Stomach (tissue), 8 donors: ENCODE measurements at regions not wholly inside any gene's neighbourhood (a gene's known extent, or its start where the extent isn't known, plus 50 kb on each side); places are given as distances from the start of the nearest gene placed in this dataset.

Experiments
- DNase-seq, 2 donors: peaks; one replicate each; pipeline versions ENCODE4 v3.0.0 to v3.0.0-alpha.2; 2013 to 2019
- H3K27ac ChIP-seq, 5 donors: fragments of 200-600 bp in 4 of 5; sonication (generic) in 4 of 5; one replicate each; pipeline ENCODE4 v1.5.1; 2013 to 2019; ENCODE audit warnings: mild to moderate bottlenecking in 1 of 5, moderate library complexity in 1 of 5
- H3K27me3 ChIP-seq, 3 donors: fragments of 200-600 bp; sonication (generic); one replicate each; pipeline ENCODE4 v1.5.1; 2017 to 2019; ENCODE audit warnings: mixed run types in 1 of 3
- H3K36me3 ChIP-seq, 4 donors: fragments of 200-600 bp; sonication (generic); 1 replicate in 3 of 4; 2 replicates in 1 of 4; pipeline ENCODE4 v1.5.1; 2016 to 2019
- H3K4me1 ChIP-seq, 4 donors: fragments of 200-600 bp; sonication (generic); one replicate each; pipeline ENCODE4 v1.5.1; 2016 to 2019
- H3K4me3 ChIP-seq, 4 donors: fragments of 200-600 bp; sonication (generic) in 3 of 4; one replicate each; pipeline ENCODE4 v1.5.1; 2016 to 2019; ENCODE audit warnings: mild to moderate bottlenecking in 1 of 4
- H3K9me3 ChIP-seq, 4 donors: fragments of 200-600 bp; sonication (generic); one replicate each; pipeline ENCODE4 v1.5.1; 2016 to 2019
- EP300 ChIP-seq: sonication (generic); formaldehyde crosslinking; IDR thresholded peaks from one replicate; pipeline ENCODE4 v1.6.1; 2017; ENCODE audit warnings: antibody characterized with exemption
- POLR2A ChIP-seq, 4 donors: fragments of 450-650 bp; IDR thresholded peaks; one replicate each; pipeline ENCODE4 v1.6.1; 2016; ENCODE audit warnings: antibody characterized with exemption in 4 of 4, control low read depth in 2 of 4, mild to moderate bottlenecking in 1 of 4, moderate library complexity in 1 of 4
- POLR2AphosphoS5 ChIP-seq, 3 donors: sonication (generic); formaldehyde crosslinking; IDR thresholded peaks; one replicate each; pipeline ENCODE4 v1.6.1; 2016; ENCODE audit warnings: antibody characterized with exemption in 3 of 3
- WGBS, 5 donors: extraction: QIAGEN DNeasy Blood & Tissue Kit in 3 of 5; methylation state at CpG; one replicate each; pipeline versions ENCODE4 v1.1.5 to v1.1.7; 2013 to 2018; 5-methylcytosine and 5-hydroxymethylcytosine counted together
- intact Hi-C: fragments of 100-400 bp; cut with DNase I; formaldehyde crosslinking; loops from one replicate; pipeline ENCODE4 v1.15.1; 2023; ENCODE audit warnings: low total_unique reads
- TF ChIP-seq, protein P1 (sequence below), 7 experiments: fragments of 450-650 bp in 4 of 7; fragments of 200-600 bp in 3 of 7; sonication (generic) in 3 of 7; IDR thresholded peaks; one replicate each; pipeline ENCODE4 v1.5.1; 2016 to 2019; ENCODE audit warnings: antibody characterized with exemption in 7 of 7, control low read depth in 2 of 7, mild to moderate bottlenecking in 1 of 7
- donor health status: healthy with polysubstance abuse.
- donor health status: Bipolar disorder and iron deficiency.
- donor health status: healthy.

DNA sequence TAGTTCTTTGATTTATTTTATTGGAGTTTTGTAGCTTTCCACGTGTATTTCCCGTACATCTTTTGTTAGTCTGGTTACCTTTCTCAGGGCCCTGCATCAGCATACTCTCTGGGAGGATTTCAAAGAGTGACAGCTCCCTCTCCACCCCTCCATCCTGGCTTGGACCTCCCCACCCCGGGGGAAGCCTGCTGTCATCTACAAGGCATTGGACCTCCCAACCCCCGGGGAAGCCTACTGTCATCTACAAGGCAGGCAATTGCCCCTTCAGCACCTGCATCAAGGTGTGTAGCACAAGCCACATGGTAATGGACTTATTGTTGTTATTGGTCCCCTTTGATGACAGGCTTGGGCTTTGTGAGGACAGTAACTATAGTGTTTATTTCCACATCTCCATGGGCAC is 390.1 kb downstream of the TCERG1L start:
- intact Hi-C loops = no loop called here
- Histone ChIP-seq H3K27ac (no peak overlapping the region), H3K9me3 (peaks cover 0 to 9% (median 8%) of the 10 kb centered on the region in 4 donors), H3K36me3 (no peaks in the 10 kb centered on the region), H3K4me1 (no peaks in the 10 kb centered on the region), H3K4me3 (no peak overlapping the region), H3K27me3 (peaks cover 0 to 20% (median 0%) of the 10 kb centered on the region in 3 donors)
- no peak for DNase-seq
- TF ChIP-seq POLR2A (IDR thresholded peaks at IDR 0.05) = no peak
- TF ChIP-seq EP300 = no peak
- no peak for TF ChIP-seq POLR2AphosphoS5 (IDR thresholded peaks at IDR 0.05)
- TF ChIP-seq, protein P1, sequence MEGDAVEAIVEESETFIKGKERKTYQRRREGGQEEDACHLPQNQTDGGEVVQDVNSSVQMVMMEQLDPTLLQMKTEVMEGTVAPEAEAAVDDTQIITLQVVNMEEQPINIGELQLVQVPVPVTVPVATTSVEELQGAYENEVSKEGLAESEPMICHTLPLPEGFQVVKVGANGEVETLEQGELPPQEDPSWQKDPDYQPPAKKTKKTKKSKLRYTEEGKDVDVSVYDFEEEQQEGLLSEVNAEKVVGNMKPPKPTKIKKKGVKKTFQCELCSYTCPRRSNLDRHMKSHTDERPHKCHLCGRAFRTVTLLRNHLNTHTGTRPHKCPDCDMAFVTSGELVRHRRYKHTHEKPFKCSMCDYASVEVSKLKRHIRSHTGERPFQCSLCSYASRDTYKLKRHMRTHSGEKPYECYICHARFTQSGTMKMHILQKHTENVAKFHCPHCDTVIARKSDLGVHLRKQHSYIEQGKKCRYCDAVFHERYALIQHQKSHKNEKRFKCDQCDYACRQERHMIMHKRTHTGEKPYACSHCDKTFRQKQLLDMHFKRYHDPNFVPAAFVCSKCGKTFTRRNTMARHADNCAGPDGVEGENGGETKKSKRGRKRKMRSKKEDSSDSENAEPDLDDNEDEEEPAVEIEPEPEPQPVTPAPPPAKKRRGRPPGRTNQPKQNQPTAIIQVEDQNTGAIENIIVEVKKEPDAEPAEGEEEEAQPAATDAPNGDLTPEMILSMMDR (IDR thresholded peaks at IDR 0.05) = no peak
- WGBS, 5 donors = 49 to 74% (median 73%) methylated on average over 4 of the region's 4 CpGs

DNA sequence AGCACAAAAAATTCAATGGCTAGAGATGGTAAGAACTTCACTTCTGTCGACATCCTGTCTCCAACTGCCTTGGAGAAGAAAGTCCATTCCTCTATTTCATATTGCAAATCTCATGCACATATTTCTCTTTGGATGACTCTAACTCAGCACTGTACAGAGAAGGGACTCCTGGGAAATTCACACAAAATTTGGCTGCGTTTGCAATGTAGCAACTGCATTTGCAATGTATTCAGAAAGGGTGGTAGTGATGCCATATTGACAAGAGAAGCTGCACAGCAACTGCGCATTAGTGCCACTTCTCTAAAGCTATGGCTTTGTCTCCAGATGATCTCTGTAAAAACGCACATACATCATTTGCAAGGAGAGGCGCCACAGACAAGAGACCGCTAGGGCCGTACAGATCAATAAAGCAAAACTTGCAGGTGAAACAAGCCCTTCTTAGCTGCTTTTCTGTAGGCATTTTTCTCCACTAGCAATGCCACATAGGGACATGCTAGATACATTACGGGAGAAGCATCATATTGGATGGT is 389.5 kb downstream of the TCERG1L start:
- H3K9me3 ChIP-seq = peaks cover 0 to 6% (median 4%) of the 10 kb centered on the region in 4 donors
- H3K4me3 ChIP-seq = no peak overlapping the region
- TF ChIP-seq, protein P1 (IDR thresholded peaks at IDR 0.05) = no peak
- TF ChIP-seq POLR2AphosphoS5 (IDR thresholded peaks at IDR 0.05) = no peak
- no peak for TF ChIP-seq POLR2A (IDR thresholded peaks at IDR 0.05)
- no peak for TF ChIP-seq EP300
- H3K27me3 ChIP-seq = peaks cover 0 to 20% (median 0%) of the 10 kb centered on the region in 3 donors
- no peak for DNase-seq
- WGBS, 5 donors = 75 to 88% (median 86%) methylated on average over 8 of the region's 8 CpGs
- intact Hi-C loops = no loop called here
- H3K27ac ChIP-seq = no peak overlapping the region
- no peaks in the 10 kb centered on the region for H3K4me1 ChIP-seq
- no peaks in the 10 kb centered on the region for H3K36me3 ChIP-seq

DNA sequence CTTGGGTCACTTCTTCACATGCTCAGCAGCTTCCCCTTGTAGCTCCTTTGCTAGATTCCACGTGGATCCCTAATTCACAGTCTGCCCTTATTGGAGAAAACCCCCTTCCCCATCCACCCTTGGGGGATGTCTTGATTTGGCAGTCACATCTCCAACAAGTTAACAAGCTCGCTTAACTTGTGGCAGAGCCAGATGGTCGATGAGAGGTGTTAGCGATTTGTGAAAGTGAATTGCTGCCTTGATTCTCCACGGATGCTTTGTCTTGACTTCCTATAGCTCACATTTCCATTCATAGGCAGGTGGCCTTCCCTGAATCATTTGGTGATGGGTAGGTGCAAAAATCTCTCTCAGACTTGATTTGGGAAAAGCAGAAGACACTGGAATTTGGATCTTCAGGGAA is 387.9 kb downstream of the TCERG1L start:
- H3K27ac ChIP-seq = no peak overlapping the region
- no peaks in the 10 kb centered on the region for H3K36me3 ChIP-seq
- intact Hi-C loops = no loop called here
- H3K27me3 ChIP-seq = peaks cover 0 to 21% (median 0%) of the 10 kb centered on the region in 3 donors
- WGBS, 5 donors = 50 to 66% (median 57%) methylated on average over 5 of the region's 5 CpGs
- no peak for DNase-seq
- H3K4me3 ChIP-seq = no peak overlapping the region
- H3K9me3 ChIP-seq = no peaks in the 10 kb centered on the region
- TF ChIP-seq, protein P1 (IDR thresholded peaks at IDR 0.05) = no peak
- TF ChIP-seq EP300 (no peak), POLR2AphosphoS5 (IDR thresholded peaks at IDR 0.05) (no peak), POLR2A (IDR thresholded peaks at IDR 0.05) (no peak)
- no peaks in the 10 kb centered on the region for H3K4me1 ChIP-seq

DNA sequence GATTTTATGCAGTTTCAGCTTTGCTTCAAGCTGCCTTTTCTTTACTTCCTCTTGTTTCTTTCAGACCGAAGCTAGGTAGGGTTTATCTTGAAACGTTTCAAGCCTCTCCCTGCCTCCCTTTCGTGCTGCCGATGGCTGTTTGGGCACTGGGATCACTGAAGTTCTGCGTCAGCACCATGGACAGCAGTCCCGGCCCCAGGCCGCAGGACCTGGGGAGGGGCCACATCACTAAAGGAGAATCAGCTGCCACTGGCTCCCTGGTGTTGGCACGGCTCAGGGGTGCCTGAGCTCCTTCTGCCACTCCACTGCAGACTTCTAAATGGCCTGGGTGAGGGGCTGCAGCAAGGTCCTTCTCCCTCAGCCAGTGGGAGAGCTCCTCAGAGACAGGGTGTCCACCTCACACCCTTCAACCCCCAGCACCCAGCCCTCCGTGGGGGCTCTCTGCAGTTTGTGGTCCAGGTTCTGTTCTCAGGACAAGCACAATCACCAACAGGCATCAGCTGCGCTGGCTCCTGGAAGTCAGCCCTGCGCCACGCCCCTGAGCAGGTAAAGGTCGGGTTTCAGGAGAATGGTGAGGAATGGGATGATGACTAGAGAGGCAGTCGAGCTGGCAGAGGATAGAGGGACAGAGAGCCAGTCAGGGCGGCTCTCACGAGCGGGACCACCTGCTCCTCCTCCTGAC is 387.2 kb downstream of the TCERG1L start:
- DNase-seq = peak in 1 of 2 donors; percentile 65
- Histone ChIP-seq H3K9me3 (no peaks in the 10 kb centered on the region), H3K4me1 (no peaks in the 10 kb centered on the region), H3K27ac (no peak overlapping the region), H3K36me3 (no peaks in the 10 kb centered on the region), H3K27me3 (peaks cover 0 to 28% (median 0%) of the 10 kb centered on the region in 3 donors), H3K4me3 (no peak overlapping the region)
- intact Hi-C loops = no loop called here
- no peak for TF ChIP-seq EP300
- no peak for TF ChIP-seq POLR2A (IDR thresholded peaks at IDR 0.05)
- no peak for TF ChIP-seq POLR2AphosphoS5 (IDR thresholded peaks at IDR 0.05)
- TF ChIP-seq, protein P1 (IDR thresholded peaks at IDR 0.05) = no peak
- WGBS, 5 donors = 22 to 36% (median 32%) methylated on average over 16 to 17 of the region's 17 CpGs
